HG03469 (cell line): ENCODE measurements at regions not wholly inside any gene's neighbourhood (a gene's known extent, or its start where the extent isn't known, plus 50 kb on each side); places are given as distances from the start of the nearest gene placed in this dataset.

Source experiments
- ATAC-seq: cut with Tn5 transposase; IDR thresholded peaks from one replicate; pipeline ENCODE4 v1.9.1; 2021; ENCODE audit warnings: mild to moderate bottlenecking, moderate library complexity, moderate number of reproducible peaks; ENCODE audit not compliant: unreplicated experiment

GRCh38 chr3:18051306-18051705, 308.9 kb upstream of the TBC1D5 start:
- ATAC-seq = no peak

- no peak for ATAC-seq
Observed at GRCh38 chr3:18049096-18049495, 306.7 kb upstream of the TBC1D5 start.

- no peak for ATAC-seq
Observed at GRCh38 chr3:18047052-18047451, 304.6 kb upstream of the TBC1D5 start.

- ATAC-seq = no peak
Observed at GRCh38 chr3:18046131-18046915, 303.9 kb upstream of the TBC1D5 start.

- ATAC-seq = no peak
Observed at GRCh38 chr3:18044971-18045880, 302.8 kb upstream of the TBC1D5 start.

DNA sequence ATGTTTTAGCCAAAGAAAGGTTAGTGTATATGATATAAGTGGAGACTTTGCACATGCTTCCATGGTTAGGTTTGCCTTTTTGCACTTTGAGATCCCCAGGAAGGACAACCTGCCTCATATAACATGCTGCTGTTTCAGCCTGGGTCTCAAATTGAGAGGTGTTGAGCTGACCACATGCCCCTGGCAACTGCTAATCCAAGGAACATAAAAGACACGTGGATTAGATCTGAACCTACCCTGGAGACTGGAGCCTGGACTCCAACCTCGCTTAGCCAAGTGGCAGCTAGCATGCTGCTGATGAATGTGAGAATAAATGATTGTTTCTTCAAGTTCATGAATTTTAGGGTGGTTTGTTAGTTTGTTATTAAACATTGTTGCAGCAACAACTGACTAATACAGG, 301.8 kb upstream of the TBC1D5 start:
- ATAC-seq = no peak

- ATAC-seq = no peak
Observed at GRCh38 chr3:18036450-18036815, 294.0 kb upstream of the TBC1D5 start.

DNA sequence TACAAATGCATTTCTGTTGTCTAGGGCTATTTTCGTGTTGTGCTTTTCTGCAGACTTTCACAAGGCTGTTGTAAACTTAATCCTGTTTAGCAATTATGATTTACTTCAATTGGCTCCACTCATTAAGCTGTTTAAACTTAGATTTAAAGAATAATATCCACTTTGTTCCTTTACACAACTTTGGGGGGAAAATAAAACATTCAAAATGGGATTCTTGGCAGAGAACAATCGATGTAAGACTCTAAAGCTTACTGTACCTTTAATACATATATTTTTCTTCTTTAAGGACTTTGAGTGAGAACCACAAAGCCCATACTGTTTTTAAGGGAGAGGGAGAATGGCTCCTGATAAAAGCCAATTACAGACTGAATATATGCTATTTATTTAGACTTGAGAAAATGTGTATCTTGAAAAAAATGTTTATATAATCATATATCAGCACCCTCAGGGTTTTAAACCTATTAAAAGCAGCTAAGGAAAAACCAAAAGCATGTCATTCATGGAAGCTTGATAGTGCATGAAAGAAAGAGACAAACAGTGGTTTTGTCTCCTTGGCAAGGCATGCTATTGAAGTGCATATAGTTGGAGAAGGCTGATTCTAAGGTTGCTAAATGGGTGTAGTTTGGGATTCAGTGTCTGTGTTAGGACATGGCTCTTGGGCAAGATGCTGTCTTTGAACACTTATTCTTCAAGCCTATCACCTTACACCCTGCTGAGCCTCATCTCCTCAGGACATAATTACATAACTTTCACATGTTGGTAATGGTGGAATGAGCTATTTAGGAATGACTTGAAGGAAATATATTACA, 293.4 kb upstream of the TBC1D5 start:
- ATAC-seq = no peak

GRCh38 chr3:18033581-18034108, 291.2 kb upstream of the TBC1D5 start:
- no peak for ATAC-seq

DNA sequence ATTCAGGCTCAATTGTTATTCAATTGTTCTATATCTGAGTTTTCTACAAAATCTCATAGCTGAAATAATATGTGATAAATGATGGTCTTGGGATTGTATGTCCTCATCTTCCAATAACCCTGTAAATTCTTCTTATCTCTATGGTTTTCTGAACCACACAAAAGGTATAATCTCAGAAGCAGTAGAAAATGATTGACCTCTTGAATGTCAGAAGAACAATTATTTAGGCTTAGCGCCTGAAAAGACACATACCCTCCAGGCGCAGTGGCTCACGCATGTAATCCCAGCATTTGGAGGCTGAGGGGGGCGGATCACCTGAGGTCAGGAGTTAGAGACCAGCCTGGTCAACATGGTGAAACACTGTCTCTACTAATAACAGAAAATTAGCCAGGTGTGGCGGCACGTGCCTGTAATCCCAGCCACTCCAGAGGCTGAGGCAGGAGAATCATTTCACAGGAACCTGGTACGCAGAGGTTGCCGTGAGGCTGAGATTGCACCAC, 288.0 kb upstream of the TBC1D5 start:
- ATAC-seq = no peak

- ATAC-seq = no peak
Observed at GRCh38 chr3:18027161-18027939, 284.9 kb upstream of the TBC1D5 start.

- ATAC-seq = no peak
Observed at GRCh38 chr3:18024715-18025114, 282.3 kb upstream of the TBC1D5 start.

DNA sequence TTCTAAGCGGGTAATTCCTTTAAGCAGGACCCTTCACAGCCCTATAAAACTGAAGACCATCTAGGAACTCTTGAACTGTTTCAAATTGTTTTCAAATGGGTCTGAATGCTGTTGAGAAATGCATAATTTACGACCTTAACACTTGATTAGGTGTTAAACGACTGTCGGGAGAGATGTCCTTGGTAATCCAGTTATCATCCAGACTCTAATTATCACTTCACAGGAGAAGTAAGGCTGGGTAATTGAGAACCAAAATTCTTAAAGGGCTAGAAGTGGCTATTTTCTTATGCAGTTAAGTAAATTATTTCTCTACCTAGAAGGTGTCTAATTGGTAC, 276.7 kb upstream of the TBC1D5 start:
- ATAC-seq = no peak

GRCh38 chr3:18018491-18019160, 276.2 kb upstream of the TBC1D5 start:
- ATAC-seq = no peak

DNA sequence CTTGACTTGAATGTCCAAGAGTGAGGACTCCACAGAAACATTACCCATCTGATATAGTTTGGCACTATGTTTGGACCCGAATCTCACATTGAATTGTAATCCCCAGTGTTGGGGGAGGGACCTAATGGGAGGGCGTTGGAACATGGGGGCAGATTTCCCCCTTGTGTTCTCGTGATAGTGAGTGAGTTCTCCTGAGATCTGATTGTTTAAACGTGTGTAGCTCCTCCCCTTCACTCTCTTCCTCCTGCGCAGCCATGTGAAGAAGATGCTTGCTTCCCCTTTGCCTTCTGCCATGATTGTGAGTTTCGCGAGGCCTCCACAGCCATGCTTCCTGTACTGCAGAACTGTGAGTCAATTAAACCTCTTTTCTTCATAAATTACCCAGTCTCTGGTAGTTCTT, 273.9 kb upstream of the TBC1D5 start:
- no peak for ATAC-seq

GRCh38 chr3:18012933-18013332, 270.5 kb upstream of the TBC1D5 start:
- no peak for ATAC-seq

- no peak for ATAC-seq
Observed at GRCh38 chr3:18012436-18012835, 270.0 kb upstream of the TBC1D5 start.

GRCh38 chr3:18011387-18011786, 269.0 kb upstream of the TBC1D5 start:
- no peak for ATAC-seq

- no peak for ATAC-seq
Observed at GRCh38 chr3:18010001-18010400, 267.6 kb upstream of the TBC1D5 start.
